LNCaP clone FGC (cell line): ENCODE measurements at regions not wholly inside any gene's neighbourhood (a gene's known extent, or its start where the extent isn't known, plus 50 kb on each side); places are given as distances from the start of the nearest gene placed in this dataset.

Source experiments
- DNase-seq: peaks from one replicate; pipeline ENCODE4 v3.0.0-alpha.2; 2011; ENCODE audit warnings: low read depth
- H3K4me3 ChIP-seq: 2 replicates; pipeline ENCODE4 v1.5.1; 2011; ENCODE audit warnings: mild to moderate bottlenecking, low read depth, low read length, control low read depth
- CTCF ChIP-seq: IDR thresholded peaks from 2 replicates; pipeline ENCODE4 v1.5.1; 2012; ENCODE audit warnings: mild to moderate bottlenecking; ENCODE audit not compliant: control insufficient read depth, insufficient read depth; ENCODE audit errors: extremely low read depth

- no peak overlapping the region for H3K4me3 ChIP-seq
- no peak for DNase-seq
- no peak for TF ChIP-seq CTCF
These were observed 165.3 kb downstream of the TMEM167A start for GRCh38 chr5:82911910-82912309.

- no peak for TF ChIP-seq CTCF
- no peak for DNase-seq
- no peak overlapping the region for H3K4me3 ChIP-seq
These were observed 166.3 kb downstream of the TMEM167A start for GRCh38 chr5:82910905-82911304.

GRCh38 chr5:82910491-82910890 lies 166.7 kb downstream of the TMEM167A start:
- no peak overlapping the region for H3K4me3 ChIP-seq
- TF ChIP-seq CTCF = no peak

GRCh38 chr5:82909771-82910170 lies 167.4 kb downstream of the TMEM167A start:
- H3K4me3 ChIP-seq = no peak overlapping the region
- TF ChIP-seq CTCF = no peak
- DNase-seq = no peak

More at GRCh38 chr5:82910491-82910890, 166.7 kb downstream of the TMEM167A start:
- no peak for DNase-seq

GRCh38 chr5:82905986-82906385 lies 171.2 kb downstream of the TMEM167A start:
- no peak for DNase-seq

GRCh38 chr5:82901281-82901888 lies 175.8 kb downstream of the TMEM167A start:
- H3K4me3 ChIP-seq = no peak overlapping the region
- DNase-seq = no peak
- TF ChIP-seq CTCF = no peak

More at GRCh38 chr5:82905986-82906385, 171.2 kb downstream of the TMEM167A start:
- H3K4me3 ChIP-seq = no peak overlapping the region
- TF ChIP-seq CTCF = no peak

GRCh38 chr5:82894716-82895115 lies 182.5 kb downstream of the TMEM167A start:
- DNase-seq = no peak
- H3K4me3 ChIP-seq = no peak overlapping the region
- TF ChIP-seq CTCF = no peak
